Stimulated activated CD8-positive, alpha-beta memory T cell treated with anti-CD3 and anti-CD28 coated beads, Interleukin-7, amount 100 ng/mL, for 48 hours (primary cell): ENCODE measurements at regions not wholly inside any gene's neighbourhood (a gene's known extent, or its start where the extent isn't known, plus 50 kb on each side); places are given as distances from the start of the nearest gene placed in this dataset.
"Not testable (repeated sequence)": the region's sequence is repeated elsewhere in the genome, so short reads cannot be mapped to it uniquely, and the experiment has no call there.

Source experiments
- DNase-seq, 2 donors: peaks; one replicate each; pipeline ENCODE4 v3.0.0-alpha.2; 2020; ENCODE audit warnings: low read depth in 1 of 2; ENCODE audit errors: extremely low read depth in 1 of 2

GRCh38 chr4:181863856-181864255, 379.3 kb upstream of the TENM3 start:
- no peak for DNase-seq

DNA sequence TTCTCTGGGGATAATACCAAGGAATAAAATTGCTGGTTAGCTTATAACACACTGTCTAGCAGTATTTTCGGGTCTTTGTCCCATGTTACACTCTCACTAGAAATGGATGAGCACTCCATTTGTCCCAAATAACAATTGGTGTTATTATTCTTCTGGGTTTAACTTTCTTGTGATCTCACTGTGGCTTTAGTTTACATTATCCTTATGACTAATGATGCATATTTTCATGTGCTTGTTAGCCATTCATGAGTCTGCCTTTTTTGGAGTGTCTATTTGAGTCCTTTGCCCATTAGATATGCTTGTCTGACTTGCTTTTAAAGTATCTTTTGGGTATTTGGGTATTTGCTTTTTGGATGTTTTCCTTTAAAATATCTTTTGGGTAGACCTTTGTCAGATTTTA, 372.9 kb upstream of the TENM3 start:
- DNase-seq: no peak

GRCh38 chr4:181874602-181875001, 368.6 kb upstream of the TENM3 start:
- DNase-seq: no peak

DNA sequence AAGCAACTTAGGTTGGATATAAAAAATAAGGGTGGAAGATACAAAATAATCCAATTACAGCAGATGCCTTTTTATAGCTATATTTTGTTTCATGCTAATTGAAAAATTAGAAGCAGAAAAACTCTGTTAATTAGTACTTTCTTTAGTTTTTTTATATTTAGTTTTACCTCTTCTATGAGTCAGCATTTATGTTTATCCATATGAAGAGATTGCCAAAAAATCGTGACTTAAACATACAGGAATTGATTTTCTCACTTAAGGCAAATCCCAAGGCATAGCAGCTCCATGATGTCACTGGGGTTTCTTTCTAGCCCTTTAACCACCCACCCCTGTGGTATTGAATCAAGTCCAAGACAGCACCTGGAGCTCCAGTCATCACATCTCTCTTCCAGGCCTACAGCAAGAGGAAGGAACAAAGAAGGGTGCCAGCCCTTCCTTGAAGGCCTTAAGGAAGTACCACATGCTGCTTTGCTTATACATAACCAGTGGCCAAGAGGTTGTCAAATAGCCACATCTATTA, 365.8 kb upstream of the TENM3 start:
- DNase-seq: no peak

DNA sequence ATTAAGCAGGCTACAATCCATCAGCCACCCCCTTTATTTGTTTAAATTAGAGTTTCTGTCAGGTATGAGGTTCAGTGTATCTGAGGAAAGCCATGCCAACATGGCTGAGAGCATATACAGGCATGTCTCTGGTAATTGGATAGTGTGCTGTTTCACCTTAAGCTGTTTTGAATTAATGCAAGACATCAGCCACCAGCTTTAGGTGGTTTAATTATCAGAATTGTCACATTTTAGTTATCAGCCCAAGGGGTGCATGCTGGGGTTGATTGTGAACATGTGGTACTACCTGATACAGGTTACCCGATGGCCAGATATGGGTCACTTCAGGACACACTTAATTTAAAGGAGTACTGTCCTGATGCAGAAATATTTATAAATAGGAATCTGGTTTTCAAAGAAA, 353.2 kb upstream of the TENM3 start:
- no peak for DNase-seq

- DNase-seq: no peak
Measured at GRCh38 chr4:181890911-181891310, 352.3 kb upstream of the TENM3 start.

GRCh38 chr4:181896614-181897013, 346.6 kb upstream of the TENM3 start:
- no peak for DNase-seq

DNA sequence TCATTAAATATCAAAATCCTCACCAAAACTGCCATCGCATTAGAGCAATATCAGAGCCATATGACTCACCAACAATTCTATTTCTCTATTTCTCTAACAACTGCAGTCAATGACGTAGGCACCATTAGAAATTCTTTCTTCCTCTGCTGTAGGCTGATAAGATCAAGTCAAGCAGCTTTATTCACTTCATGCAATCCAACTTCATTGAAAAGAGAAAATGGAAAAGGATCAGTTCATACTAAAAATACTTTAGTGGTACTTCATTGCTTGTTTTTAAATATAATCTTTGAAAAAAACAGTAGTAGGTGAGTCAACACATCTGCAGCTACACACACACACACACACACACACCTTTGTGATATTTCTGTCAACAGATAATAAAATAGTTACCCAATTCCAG, 345.3 kb upstream of the TENM3 start:
- no peak for DNase-seq

- DNase-seq: not testable (repeated sequence)
Measured at GRCh38 chr4:181902404-181902803, 340.8 kb upstream of the TENM3 start.

DNA sequence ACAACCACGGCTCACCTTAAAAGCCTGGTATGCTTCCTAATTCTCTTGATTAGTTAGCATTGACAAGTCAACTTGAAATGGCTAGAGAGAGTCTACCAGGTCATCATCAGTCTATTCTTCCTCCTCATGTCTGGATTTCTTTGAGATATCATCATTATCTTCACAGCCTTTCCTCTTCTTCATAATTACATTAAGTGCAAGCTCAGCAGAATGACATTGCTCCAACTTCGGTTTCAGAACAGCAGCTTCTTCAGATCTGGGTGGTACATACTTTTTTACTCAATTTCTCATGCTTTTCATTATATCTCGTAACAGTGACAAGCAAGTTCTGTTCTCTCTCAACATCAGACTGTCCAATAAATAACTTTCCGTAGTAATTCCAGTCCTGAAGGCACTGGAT, 337.5 kb upstream of the TENM3 start:
- DNase-seq: no peak

- no peak for DNase-seq
Measured at GRCh38 chr4:181908168-181908567, 335.0 kb upstream of the TENM3 start.

DNA sequence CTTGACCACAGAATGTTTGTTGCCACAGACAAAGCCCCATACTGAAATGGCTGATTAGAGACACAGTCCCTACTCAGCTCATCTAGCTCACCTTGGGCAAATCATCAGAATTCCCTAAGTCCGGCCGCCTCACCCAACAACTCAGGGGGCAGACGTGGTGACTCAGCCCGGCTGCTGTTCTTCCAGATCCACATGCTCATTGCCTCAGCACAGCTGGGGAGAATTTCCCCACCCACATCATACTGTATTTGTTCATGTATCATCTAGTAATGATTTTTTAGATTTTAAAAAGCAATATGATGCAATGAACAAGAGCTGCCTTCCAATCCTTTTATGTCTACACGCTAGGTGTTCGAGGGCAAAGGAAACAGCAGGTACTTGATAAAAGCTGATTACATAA, 333.8 kb upstream of the TENM3 start:
- no peak for DNase-seq

GRCh38 chr4:181911420-181911819, 331.8 kb upstream of the TENM3 start:
- DNase-seq: no peak

DNA sequence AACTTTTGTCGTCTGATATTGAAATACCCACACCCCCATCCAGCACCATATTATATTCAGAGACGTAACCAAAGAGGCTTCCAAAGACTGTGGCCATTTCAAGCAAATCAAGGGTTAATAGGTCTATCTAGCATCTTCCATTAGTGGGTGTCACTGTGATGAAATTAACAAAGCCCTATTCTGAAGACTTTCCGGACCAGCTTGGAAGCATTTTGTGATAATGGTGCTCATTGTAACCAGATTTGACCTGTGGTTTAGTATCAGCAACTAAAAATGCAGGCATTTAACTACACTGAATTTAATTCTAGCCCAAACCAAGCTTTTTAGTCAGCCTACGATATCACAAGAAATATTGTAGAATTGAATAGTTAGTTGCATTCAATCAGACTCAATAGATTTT, 309.7 kb upstream of the TENM3 start:
- no peak for DNase-seq

- no peak for DNase-seq
Measured at GRCh38 chr4:181938631-181939030, 304.6 kb upstream of the TENM3 start.

GRCh38 chr4:181939199-181939945, 303.8 kb upstream of the TENM3 start:
- no peak for DNase-seq

GRCh38 chr4:181944527-181944926, 298.7 kb upstream of the TENM3 start:
- no peak for DNase-seq

DNA sequence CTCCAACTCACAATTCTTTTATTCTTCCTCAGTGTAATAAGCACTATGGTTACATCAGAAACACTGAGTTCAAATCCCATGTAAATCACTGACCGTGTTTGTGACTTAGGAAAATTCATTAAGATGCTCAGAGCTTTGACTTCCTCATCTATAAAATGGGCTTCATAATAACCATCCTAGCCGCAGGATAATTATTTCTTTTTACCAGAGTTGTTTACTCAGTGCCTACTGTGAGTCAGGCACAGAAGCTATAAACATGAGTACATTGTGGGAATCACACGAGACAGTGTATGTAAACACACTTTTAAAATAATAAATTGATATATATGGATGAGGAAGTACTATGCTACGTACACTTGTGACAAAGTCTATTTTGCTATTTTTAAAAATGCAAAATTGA, 296.3 kb upstream of the TENM3 start:
- DNase-seq: no peak

DNA sequence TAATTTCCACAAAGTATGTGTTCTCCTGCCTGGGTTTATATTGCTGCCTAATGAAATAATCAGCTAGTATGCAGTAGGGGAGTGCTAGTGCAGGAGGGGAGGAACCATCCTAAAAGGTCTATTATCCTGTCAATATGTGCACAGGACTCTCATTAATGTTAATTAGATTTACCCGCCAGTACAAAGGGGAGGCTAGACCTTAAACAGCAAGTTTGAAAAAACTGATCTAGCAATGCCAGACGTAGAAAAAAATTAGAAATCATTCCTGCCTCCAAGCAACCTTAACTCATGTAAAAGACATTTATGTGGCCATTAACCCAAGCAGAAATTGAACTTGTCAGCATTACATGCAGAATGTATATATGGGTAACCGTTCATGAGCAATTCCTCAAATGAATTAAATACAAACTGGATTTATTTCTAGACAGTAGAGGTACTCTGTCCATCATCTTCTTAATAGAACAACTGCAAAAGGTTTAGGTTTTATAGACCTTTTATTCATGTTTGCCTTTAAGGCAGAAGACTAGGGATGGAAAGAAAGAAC, 294.3 kb upstream of the TENM3 start:
- DNase-seq: no peak

- DNase-seq: no peak
Measured at GRCh38 chr4:181949704-181950312, 293.4 kb upstream of the TENM3 start.

DNA sequence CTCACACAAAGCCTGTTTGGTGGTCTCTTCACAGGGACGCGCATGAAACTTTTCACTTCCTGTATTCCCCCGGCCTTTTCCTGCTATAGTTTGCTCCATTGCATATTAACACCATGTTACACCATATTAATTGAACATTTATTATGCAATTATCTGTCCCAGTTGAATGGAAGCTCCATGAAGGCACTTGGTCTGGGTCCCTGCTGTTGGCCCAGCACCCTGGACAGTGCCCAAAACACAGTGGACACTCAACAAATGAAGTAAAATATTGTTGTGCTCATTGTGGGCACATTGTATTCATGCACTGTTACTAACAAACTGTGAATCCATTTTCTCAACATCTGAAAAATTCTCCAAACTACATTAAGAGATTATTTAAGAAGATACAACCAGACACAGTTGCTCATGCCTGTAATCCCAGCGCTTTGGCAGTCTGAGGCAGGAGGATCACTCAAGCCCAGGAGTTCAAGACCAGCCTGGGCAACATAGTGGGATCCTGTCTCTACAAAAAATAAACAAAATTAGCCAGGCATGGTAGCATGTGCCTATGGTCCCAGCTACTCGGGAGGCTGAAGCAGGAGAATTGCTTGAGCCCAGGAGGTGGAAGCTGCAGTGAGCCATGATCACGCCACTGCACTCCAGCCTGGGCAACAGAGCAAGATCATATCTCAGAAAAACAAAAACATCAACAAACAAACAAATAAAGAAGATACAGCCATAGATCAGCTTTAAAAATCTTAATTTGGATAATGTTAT, 292.7 kb upstream of the TENM3 start:
- DNase-seq: no peak

DNA sequence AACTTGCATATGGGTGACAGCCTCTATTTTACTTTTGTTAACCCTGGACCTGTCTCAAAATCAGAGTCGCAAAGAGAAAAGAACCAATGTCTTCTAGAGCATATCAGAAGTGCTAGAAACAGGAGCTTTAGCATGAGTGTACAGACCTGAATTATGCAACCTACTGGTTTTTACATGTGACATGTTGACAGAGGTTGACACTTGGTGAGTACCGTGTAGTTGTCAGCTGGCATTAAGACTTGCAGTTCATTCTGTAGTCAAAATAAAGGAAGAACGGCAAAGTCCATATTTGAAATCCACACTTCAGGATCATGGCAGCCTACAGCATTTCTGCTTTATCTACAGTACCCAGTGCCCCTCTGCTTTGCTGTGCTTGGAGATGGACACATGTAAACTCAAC, 291.9 kb upstream of the TENM3 start:
- DNase-seq: no peak
